RWPE1 (cell line): ENCODE measurements at regions not wholly inside any gene's neighbourhood (a gene's known extent, or its start where the extent isn't known, plus 50 kb on each side); places are given as distances from the start of the nearest gene placed in this dataset.
A peak's percentile ranks its signal among the peaks of the same experiment; 100 is the strongest.
"Not testable (repeated sequence)": the region's sequence is repeated elsewhere in the genome, so short reads cannot be mapped to it uniquely, and the experiment has no call there.

Experiments
- CTCF ChIA-PET: fragments of 350-600 bp; sonication (Branson Sonifier 250); formaldehyde crosslinking; extraction: SDS; loops from one replicate; lab custom pipeline; 2021; lab: Yijun Ruan, JAX
- POLR2A ChIA-PET: fragments of 400-600 bp; formaldehyde crosslinking; extraction: SDS; loops from one replicate; lab custom pipeline; 2020; ENCODE audit warnings: antibody characterized with exemption; ENCODE audit not compliant: low non-redundant PET; lab: Yijun Ruan, JAX
- DNase-seq: peaks from one replicate; pipeline ENCODE4 v3.0.0; 2012; ENCODE audit warnings: low spot score
- H3K27ac ChIP-seq: fragments of 450-650 bp; 2 replicates; pipeline ENCODE4 v1.5.1; 2017
- CTCF ChIP-seq: fragments of 450-650 bp; conservative IDR thresholded peaks from 2 replicates; pipeline ENCODE4 v1.5.1; 2017; ENCODE audit warnings: low read depth, mild to moderate bottlenecking

GRCh38 chr7:80028717-80029116 lies 105.9 kb upstream of the GNAI1 start:
- H3K27ac ChIP-seq = no peak overlapping the region
- ChIA-PET POLR2A (no interaction called here), CTCF (interaction anchor here (0.6 kb wide), 1 partner anchor 10 kb away, joined by 3 read pairs; no protein-coding TSS in a partner anchor)
- no peak for DNase-seq
- no peak for TF ChIP-seq CTCF

- no peak overlapping the region for H3K27ac ChIP-seq
- no peak for DNase-seq
- ChIA-PET POLR2A (no interaction called here), CTCF (interaction anchor here (0.5 kb wide), 1 partner anchor 1342 kb away, joined by 3 read pairs; no protein-coding TSS in a partner anchor)
- no peak for TF ChIP-seq CTCF
These were observed 106.9 kb upstream of the GNAI1 start for GRCh38 chr7:80027611-80028173.

GRCh38 chr7:80026766-80027165 lies 107.9 kb upstream of the GNAI1 start:
- H3K27ac ChIP-seq = no peak overlapping the region
- POLR2A ChIA-PET = no interaction called here
- CTCF ChIA-PET = no interaction called here
- DNase-seq = no peak
- no peak for TF ChIP-seq CTCF

- DNase-seq, POLR2A ChIA-PET, H3K27ac ChIP-seq: not testable (repeated sequence)
- CTCF ChIA-PET = interaction anchor here (0.5 to 0.6 kb wide), 2 partner anchors 526 to 738 kb away, joined by 3 to 4 read pairs; no protein-coding TSS in a partner anchor
These were observed 114.4 kb upstream of the GNAI1 start for GRCh38 chr7:80020277-80020676.

GRCh38 chr7:80019809-80020207 lies 114.8 kb upstream of the GNAI1 start:
- CTCF ChIA-PET = interaction anchor here (0.5 kb wide), 1 partner anchor 525 kb away, joined by 4 read pairs; no protein-coding TSS in a partner anchor
- H3K27ac ChIP-seq, POLR2A ChIA-PET, DNase-seq: not testable (repeated sequence)

GRCh38 chr7:80018941-80019808 lies 115.5 kb upstream of the GNAI1 start:
- ChIA-PET POLR2A (no interaction called here), CTCF (interaction anchor here (0.5 to 0.7 kb wide), 2 partner anchors 10 to 126 kb away, joined by 3 read pairs; no protein-coding TSS in a partner anchor)
- H3K27ac ChIP-seq = no peak overlapping the region
- peak; percentile 66 for DNase-seq
- peak; percentile 95 for TF ChIP-seq CTCF

GRCh38 chr7:80017101-80017698 lies 117.4 kb upstream of the GNAI1 start:
- no peak for DNase-seq
- POLR2A ChIA-PET = no interaction called here
- CTCF ChIA-PET = interaction anchor here (0.6 kb wide), 1 partner anchor 14 kb away, joined by 5 read pairs; no protein-coding TSS in a partner anchor
- H3K27ac ChIP-seq = no peak overlapping the region
- TF ChIP-seq CTCF = no peak
